ENCODE measurements at regions not wholly inside any gene's neighbourhood (a gene's known extent, or its start where the extent isn't known, plus 50 kb on each side); places are given as distances from the start of the nearest gene placed in this dataset.
A peak's percentile ranks its signal among the peaks of the same experiment; 100 is the strongest.

GRCh38 chr6:51505434-51505833 lies 582.0 kb downstream of the PKHD1 start:
- Mint-ChIP-seq H3K27me3 (no peaks in the 10 kb centered on the region), H3K9me3 (peaks cover 0 to 8% (median 0%) of the 10 kb centered on the region in 7 donors), H3K4me1 (no peaks in the 10 kb centered on the region), H3K4me3 (no peak overlapping the region), H3K27ac (no peak overlapping the region), H3K36me3 (no peaks in the 10 kb centered on the region)
- DNase-seq (no peak), ATAC-seq (ENCODE audit: low read depth in 2 of 2) (no peak)

GRCh38 chr6:51509597-51509996 lies 577.8 kb downstream of the PKHD1 start:
- no peaks in the 10 kb centered on the region for H3K36me3 Mint-ChIP-seq
- ATAC-seq (ENCODE audit: low read depth in 2 of 2) (no peak), DNase-seq (no peak)
- H3K4me1 Mint-ChIP-seq, result no peaks in the 10 kb centered on the region
- H3K4me3 Mint-ChIP-seq, result no peak overlapping the region
- H3K27me3 Mint-ChIP-seq, result no peaks in the 10 kb centered on the region
- no peak overlapping the region for H3K27ac Mint-ChIP-seq
- H3K9me3 Mint-ChIP-seq, result peaks cover 0 to 8% (median 0%) of the 10 kb centered on the region in 7 donors

- H3K27me3 Mint-ChIP-seq, result no peaks in the 10 kb centered on the region
- H3K27ac Mint-ChIP-seq, result no peak overlapping the region
- no peaks in the 10 kb centered on the region for H3K4me1 Mint-ChIP-seq
- no peak for ATAC-seq (ENCODE audit: low read depth in 2 of 2)
- no peak overlapping the region for H3K4me3 Mint-ChIP-seq
- no peaks in the 10 kb centered on the region for H3K36me3 Mint-ChIP-seq
- DNase-seq, result no peak
- peaks cover 0 to 7% (median 0%) of the 10 kb centered on the region in 7 donors for H3K9me3 Mint-ChIP-seq
Measured at GRCh38 chr6:51511081-51511480, 576.3 kb downstream of the PKHD1 start.

GRCh38 chr6:51513891-51514747 lies 573.3 kb downstream of the PKHD1 start:
- no peak for DNase-seq

GRCh38 chr6:51514748-51515402 lies 572.5 kb downstream of the PKHD1 start:
- Mint-ChIP-seq H3K9me3 (peaks cover 3 to 23% (median 7%) of the 10 kb centered on the region in 7 donors), H3K4me3 (no peak overlapping the region), H3K27ac (no peak overlapping the region), H3K27me3 (no peaks in the 10 kb centered on the region), H3K4me1 (no peaks in the 10 kb centered on the region), H3K36me3 (no peaks in the 10 kb centered on the region)
- DNase-seq (no peak), ATAC-seq (ENCODE audit: low read depth in 2 of 2) (no peak)

More at GRCh38 chr6:51513891-51514747, 573.3 kb downstream of the PKHD1 start:
- Mint-ChIP-seq H3K36me3 (no peaks in the 10 kb centered on the region), H3K9me3 (peaks cover 3 to 23% (median 7%) of the 10 kb centered on the region in 7 donors), H3K27me3 (no peaks in the 10 kb centered on the region), H3K4me3 (no peak overlapping the region), H3K27ac (peak overlapping the region in 1 of 6 donors; percentile 22), H3K4me1 (no peaks in the 10 kb centered on the region)
- ATAC-seq (ENCODE audit: low read depth in 2 of 2), result no peak

GRCh38 chr6:51526049-51526448 lies 561.4 kb downstream of the PKHD1 start:
- Mint-ChIP-seq H3K27me3 (no peaks in the 10 kb centered on the region), H3K27ac (no peak overlapping the region), H3K9me3 (peaks cover 0 to 8% (median 2%) of the 10 kb centered on the region in 7 donors), H3K4me3 (no peak overlapping the region), H3K4me1 (no peaks in the 10 kb centered on the region), H3K36me3 (no peaks in the 10 kb centered on the region)
- DNase-seq (no peak), ATAC-seq (ENCODE audit: low read depth in 2 of 2) (no peak)

GRCh38 chr6:51526922-51527321 lies 560.5 kb downstream of the PKHD1 start:
- no peak for DNase-seq
- Mint-ChIP-seq H3K4me3 (no peak overlapping the region), H3K9me3 (peaks cover 0 to 8% (median 2%) of the 10 kb centered on the region in 7 donors), H3K36me3 (no peaks in the 10 kb centered on the region), H3K4me1 (no peaks in the 10 kb centered on the region), H3K27me3 (no peaks in the 10 kb centered on the region), H3K27ac (no peak overlapping the region)
- no peak for ATAC-seq (ENCODE audit: low read depth in 2 of 2)

- no peak for DNase-seq
- no peaks in the 10 kb centered on the region for H3K27me3 Mint-ChIP-seq
- no peak overlapping the region for H3K27ac Mint-ChIP-seq
Measured at GRCh38 chr6:51528556-51528955, 558.9 kb downstream of the PKHD1 start.

GRCh38 chr6:51529240-51529639 lies 558.2 kb downstream of the PKHD1 start:
- H3K4me1 Mint-ChIP-seq, result no peaks in the 10 kb centered on the region
- peaks cover 0 to 8% (median 2%) of the 10 kb centered on the region in 7 donors for H3K9me3 Mint-ChIP-seq
- no peak overlapping the region for H3K27ac Mint-ChIP-seq
- ATAC-seq (ENCODE audit: low read depth in 2 of 2), result no peak
- H3K36me3 Mint-ChIP-seq, result no peaks in the 10 kb centered on the region
- no peak overlapping the region for H3K4me3 Mint-ChIP-seq
- H3K27me3 Mint-ChIP-seq, result no peaks in the 10 kb centered on the region
- DNase-seq, result no peak

More at GRCh38 chr6:51528556-51528955, 558.9 kb downstream of the PKHD1 start:
- ATAC-seq (ENCODE audit: low read depth in 2 of 2), result no peak
- H3K4me1 Mint-ChIP-seq, result no peaks in the 10 kb centered on the region
- peaks cover 0 to 8% (median 2%) of the 10 kb centered on the region in 7 donors for H3K9me3 Mint-ChIP-seq
- H3K4me3 Mint-ChIP-seq, result no peak overlapping the region
- H3K36me3 Mint-ChIP-seq, result no peaks in the 10 kb centered on the region

- no peaks in the 10 kb centered on the region for H3K27me3 Mint-ChIP-seq
- H3K36me3 Mint-ChIP-seq, result no peaks in the 10 kb centered on the region
- DNase-seq, result no peak
- H3K4me1 Mint-ChIP-seq, result no peaks in the 10 kb centered on the region
- no peak overlapping the region for H3K4me3 Mint-ChIP-seq
- peaks cover 0 to 8% (median 2%) of the 10 kb centered on the region in 7 donors for H3K9me3 Mint-ChIP-seq
- no peak overlapping the region for H3K27ac Mint-ChIP-seq
- ATAC-seq (ENCODE audit: low read depth in 2 of 2), result no peak
Measured at GRCh38 chr6:51531623-51532022, 555.8 kb downstream of the PKHD1 start.

GRCh38 chr6:51533962-51534361 lies 553.5 kb downstream of the PKHD1 start:
- Mint-ChIP-seq H3K36me3 (no peaks in the 10 kb centered on the region), H3K4me1 (no peaks in the 10 kb centered on the region), H3K27ac (peak overlapping the region in 1 of 6 donors; percentile 1), H3K4me3 (no peak overlapping the region), H3K27me3 (no peaks in the 10 kb centered on the region), H3K9me3 (peaks cover 0 to 6% (median 0%) of the 10 kb centered on the region in 7 donors)
- no peak for ATAC-seq (ENCODE audit: low read depth in 2 of 2)
- DNase-seq, result no peak

GRCh38 chr6:51535327-51535726 lies 552.1 kb downstream of the PKHD1 start:
- DNase-seq (no peak), ATAC-seq (ENCODE audit: low read depth in 2 of 2) (no peak)
- Mint-ChIP-seq H3K4me3 (no peak overlapping the region), H3K36me3 (no peaks in the 10 kb centered on the region), H3K9me3 (peaks cover 0 to 6% (median 1%) of the 10 kb centered on the region in 7 donors), H3K4me1 (no peaks in the 10 kb centered on the region), H3K27me3 (no peaks in the 10 kb centered on the region), H3K27ac (no peak overlapping the region)

- peaks cover 0 to 3% (median 0%) of the 10 kb centered on the region in 3 donors for H3K27me3 Mint-ChIP-seq
- no peak overlapping the region for H3K4me3 Mint-ChIP-seq
- H3K27ac Mint-ChIP-seq, result no peak overlapping the region
- H3K36me3 Mint-ChIP-seq, result no peaks in the 10 kb centered on the region
- no peaks in the 10 kb centered on the region for H3K4me1 Mint-ChIP-seq
- ATAC-seq (ENCODE audit: low read depth in 2 of 2), result no peak
- peaks cover 0 to 6% (median under 1%) of the 10 kb centered on the region in 7 donors for H3K9me3 Mint-ChIP-seq
- no peak for DNase-seq
Measured at GRCh38 chr6:51536728-51537127, 550.7 kb downstream of the PKHD1 start.

GRCh38 chr6:51541847-51542246 lies 545.6 kb downstream of the PKHD1 start:
- Mint-ChIP-seq H3K9me3 (peaks cover 0 to 4% (median 0%) of the 10 kb centered on the region in 7 donors), H3K27me3 (peaks cover 6 to 12% (median 6%) of the 10 kb centered on the region in 3 donors), H3K4me3 (no peak overlapping the region), H3K36me3 (no peaks in the 10 kb centered on the region), H3K27ac (peak overlapping the region in 1 of 6 donors; percentile 61), H3K4me1 (no peaks in the 10 kb centered on the region)
- DNase-seq (no peak), ATAC-seq (ENCODE audit: low read depth in 2 of 2) (no peak)

All from naive B cell (primary cell).